Colonic mucosa (tissue), 4 donors: ENCODE measurements at regions not wholly inside any gene's neighbourhood (a gene's known extent, or its start where the extent isn't known, plus 50 kb on each side); places are given as distances from the start of the nearest gene placed in this dataset.

Source experiments
- DNase-seq: peaks from one replicate; pipeline ENCODE4 v3.0.0-alpha.2; 2020
- H3K27ac ChIP-seq: fragments of 200-600 bp; one replicate; pipeline ENCODE4 v1.8.0; 2021
- H3K27me3 ChIP-seq: fragments of 200-600 bp; one replicate; pipeline ENCODE4 v1.8.0; 2021
- H3K36me3 ChIP-seq: fragments of 200-600 bp; one replicate; pipeline ENCODE4 v1.8.0; 2021
- H3K4me1 ChIP-seq: fragments of 200-600 bp; one replicate; pipeline ENCODE4 v1.8.0; 2021; ENCODE audit warnings: mild to moderate bottlenecking
- H3K4me3 ChIP-seq: fragments of 200-600 bp; one replicate; pipeline ENCODE4 v1.8.0; 2021
- H3K9ac ChIP-seq, 2 donors: one replicate each; pipeline ENCODE4 v1.7.0; 2013; ENCODE audit warnings: control low read depth in 2 of 2, low read depth in 2 of 2, low read length in 2 of 2
- H3K9me3 ChIP-seq: fragments of 200-600 bp; one replicate; pipeline ENCODE4 v1.8.0; 2021
- CTCF ChIP-seq: fragments of 200-600 bp; IDR thresholded peaks from one replicate; pipeline ENCODE4 v1.8.0; 2022; ENCODE audit warnings: antibody characterized with exemption, mild to moderate bottlenecking
- intact Hi-C: fragments of 100-400 bp; cut with DNase I; formaldehyde crosslinking; loops from one replicate; pipeline ENCODE4 v1.14.1; 2022
- donor health status: healthy.
- donor health status: DM: no; HTN: no; CAD: no.
- donor health status: DM: no; HTN: no; CAD: no.

- TF ChIP-seq CTCF: no peak
- H3K27me3 ChIP-seq: no peaks in the 10 kb centered on the region
- no peaks in the 10 kb centered on the region for H3K9me3 ChIP-seq
- no peak overlapping the region for H3K27ac ChIP-seq
- H3K4me1 ChIP-seq: no peaks in the 10 kb centered on the region
- H3K36me3 ChIP-seq: no peaks in the 10 kb centered on the region
- no peak overlapping the region for H3K9ac ChIP-seq
- intact Hi-C loops: loop anchor here (10.0 kb wide), 1 partner anchor 52 kb away; no protein-coding TSS in a partner anchor
- H3K4me3 ChIP-seq: no peak overlapping the region
- DNase-seq: no peak
These were observed 58.2 kb upstream of the GADD45A start for GRCh38 chr1:67626861-67627235.

- Histone ChIP-seq H3K9me3 (no peaks in the 10 kb centered on the region), H3K27ac (no peak overlapping the region), H3K4me3 (no peak overlapping the region), H3K9ac (no peak overlapping the region), H3K36me3 (no peaks in the 10 kb centered on the region), H3K27me3 (no peaks in the 10 kb centered on the region), H3K4me1 (peaks cover 2% of the 10 kb centered on the region)
- intact Hi-C loops: loop anchor here (10.0 kb wide), 1 partner anchor 53 kb away; no protein-coding TSS in a partner anchor
- no peak for DNase-seq
- no peak for TF ChIP-seq CTCF
These were observed 57.7 kb upstream of the GADD45A start for GRCh38 chr1:67627336-67627735.

GRCh38 chr1:67627906-67628305, 57.1 kb upstream of the GADD45A start:
- Histone ChIP-seq H3K27ac (no peak overlapping the region), H3K27me3 (no peaks in the 10 kb centered on the region), H3K4me3 (no peak overlapping the region), H3K9me3 (no peaks in the 10 kb centered on the region), H3K9ac (no peak overlapping the region), H3K36me3 (no peaks in the 10 kb centered on the region), H3K4me1 (peaks cover 8% of the 10 kb centered on the region)
- no peak for TF ChIP-seq CTCF
- intact Hi-C loops: loop anchor here (10.0 kb wide), 1 partner anchor 53 kb away; no protein-coding TSS in a partner anchor
- DNase-seq: no peak

- no peaks in the 10 kb centered on the region for H3K9me3 ChIP-seq
- intact Hi-C loops: loop anchor here (10.0 kb wide), 1 partner anchor 55 kb away; no protein-coding TSS in a partner anchor
- DNase-seq: no peak
- H3K27ac ChIP-seq: no peak overlapping the region
- H3K36me3 ChIP-seq: no peaks in the 10 kb centered on the region
- no peak for TF ChIP-seq CTCF
- H3K27me3 ChIP-seq: no peaks in the 10 kb centered on the region
- H3K4me3 ChIP-seq: no peak overlapping the region
- peaks cover 8% of the 10 kb centered on the region for H3K4me1 ChIP-seq
- H3K9ac ChIP-seq: no peak overlapping the region
These were observed 55.5 kb upstream of the GADD45A start for GRCh38 chr1:67629370-67630075.

GRCh38 chr1:67630438-67631045, 54.5 kb upstream of the GADD45A start:
- no peak overlapping the region for H3K4me3 ChIP-seq
- no peaks in the 10 kb centered on the region for H3K36me3 ChIP-seq
- H3K9me3 ChIP-seq: no peaks in the 10 kb centered on the region
- DNase-seq: no peak
- H3K4me1 ChIP-seq: peaks cover 8% of the 10 kb centered on the region
- no peaks in the 10 kb centered on the region for H3K27me3 ChIP-seq
- peak overlapping the region; percentile 49 for H3K27ac ChIP-seq
- TF ChIP-seq CTCF: no peak
- intact Hi-C loops: no loop called here
- H3K9ac ChIP-seq: no peak overlapping the region
